ENCODE measurements at regions not wholly inside any gene's neighbourhood (a gene's known extent, or its start where the extent isn't known, plus 50 kb on each side); places are given as distances from the start of the nearest gene placed in this dataset.

- TF ChIP-seq EZH2 (IDR thresholded peaks at IDR 0.05; ENCODE audit: borderline replicate concordance) (no peak), CTCF (IDR thresholded peaks at IDR 0.05; ENCODE audit: poor library complexity) (no peak)
Measured at GRCh38 chrX:20829665-20830491, 544.3 kb upstream of the CNKSR2 start.

All from hepatocyte (in vitro differentiated cells).